ENCODE measurements at regions not wholly inside any gene's neighbourhood (a gene's known extent, or its start where the extent isn't known, plus 50 kb on each side); places are given as distances from the start of the nearest gene placed in this dataset.
A peak's percentile ranks its signal among the peaks of the same experiment; 100 is the strongest.

DNA sequence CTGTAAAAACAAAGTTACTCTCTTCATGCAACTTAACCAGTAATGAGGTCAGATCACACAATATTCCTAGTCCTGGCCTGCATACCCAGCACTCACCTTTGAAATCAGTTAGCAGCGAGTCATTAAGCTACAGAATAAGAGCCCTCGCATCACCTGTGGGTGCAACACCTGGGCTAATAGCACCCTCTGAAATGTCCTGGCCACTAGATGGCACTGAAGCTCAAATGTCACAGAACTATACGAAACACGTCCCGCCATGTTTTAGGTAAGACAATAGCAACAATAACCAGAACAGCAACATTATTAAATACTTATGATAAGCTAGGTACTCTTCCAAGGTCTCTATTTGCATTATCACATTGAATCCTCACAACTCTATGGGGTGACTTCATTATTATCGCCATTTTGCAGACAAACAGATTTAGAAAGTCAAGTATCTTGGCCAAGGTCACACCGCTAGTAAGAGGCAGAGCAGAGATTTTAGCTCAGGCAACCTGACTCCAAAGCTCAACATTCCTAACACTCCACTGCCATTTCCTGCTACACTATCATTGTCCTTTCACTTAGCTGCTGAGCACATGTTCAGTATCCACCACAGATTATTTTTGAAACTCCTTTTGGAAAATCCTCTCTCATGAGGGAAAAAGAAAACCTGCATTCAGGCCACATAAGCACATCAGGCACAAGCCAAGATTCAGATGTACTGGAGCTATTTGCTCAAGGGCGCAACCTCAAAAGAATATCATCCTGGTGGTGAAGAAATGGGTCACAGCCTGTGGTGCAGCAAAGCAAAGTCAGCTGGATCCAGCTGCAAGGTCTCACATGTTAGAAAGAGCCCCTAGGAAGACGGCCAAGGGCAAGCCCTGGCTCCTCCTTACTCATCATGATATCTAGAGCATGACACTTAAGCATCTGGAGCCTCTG lies 59.5 kb upstream of the KDR start:
- TF ChIP-seq, protein P1, sequence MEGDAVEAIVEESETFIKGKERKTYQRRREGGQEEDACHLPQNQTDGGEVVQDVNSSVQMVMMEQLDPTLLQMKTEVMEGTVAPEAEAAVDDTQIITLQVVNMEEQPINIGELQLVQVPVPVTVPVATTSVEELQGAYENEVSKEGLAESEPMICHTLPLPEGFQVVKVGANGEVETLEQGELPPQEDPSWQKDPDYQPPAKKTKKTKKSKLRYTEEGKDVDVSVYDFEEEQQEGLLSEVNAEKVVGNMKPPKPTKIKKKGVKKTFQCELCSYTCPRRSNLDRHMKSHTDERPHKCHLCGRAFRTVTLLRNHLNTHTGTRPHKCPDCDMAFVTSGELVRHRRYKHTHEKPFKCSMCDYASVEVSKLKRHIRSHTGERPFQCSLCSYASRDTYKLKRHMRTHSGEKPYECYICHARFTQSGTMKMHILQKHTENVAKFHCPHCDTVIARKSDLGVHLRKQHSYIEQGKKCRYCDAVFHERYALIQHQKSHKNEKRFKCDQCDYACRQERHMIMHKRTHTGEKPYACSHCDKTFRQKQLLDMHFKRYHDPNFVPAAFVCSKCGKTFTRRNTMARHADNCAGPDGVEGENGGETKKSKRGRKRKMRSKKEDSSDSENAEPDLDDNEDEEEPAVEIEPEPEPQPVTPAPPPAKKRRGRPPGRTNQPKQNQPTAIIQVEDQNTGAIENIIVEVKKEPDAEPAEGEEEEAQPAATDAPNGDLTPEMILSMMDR (IDR thresholded peaks at IDR 0.05; ENCODE audit: low read length, missing control alignments): peak; percentile 17
- DNase-seq (ENCODE audit: low read depth): peak; percentile 72
- no peak overlapping the region for H3K4me3 ChIP-seq (replicated peaks; ENCODE audit: low read depth, low read length)

DNA sequence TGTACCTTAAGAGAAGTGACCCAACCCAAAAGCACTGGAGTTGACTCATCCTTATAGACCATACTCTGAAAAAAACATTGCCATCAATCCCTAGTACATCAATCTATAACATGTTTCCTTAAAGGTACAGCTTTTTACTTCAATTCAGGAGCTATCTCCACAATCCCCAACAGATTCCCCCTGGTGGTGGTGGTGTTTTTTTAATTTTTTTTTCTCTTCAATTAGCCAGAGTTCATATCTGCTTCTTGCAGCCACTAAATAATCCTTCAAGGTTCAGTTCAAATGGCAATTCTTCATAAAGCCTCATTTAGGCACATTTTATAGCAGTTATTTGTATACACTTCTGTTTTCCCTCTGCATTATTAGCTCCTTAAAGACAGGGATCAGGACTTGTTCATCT lies 60.7 kb upstream of the KDR start:
- no peak for DNase-seq (ENCODE audit: low read depth)
- TF ChIP-seq, protein P1 (IDR thresholded peaks at IDR 0.05; ENCODE audit: low read length, missing control alignments): peak; percentile 36

DNA sequence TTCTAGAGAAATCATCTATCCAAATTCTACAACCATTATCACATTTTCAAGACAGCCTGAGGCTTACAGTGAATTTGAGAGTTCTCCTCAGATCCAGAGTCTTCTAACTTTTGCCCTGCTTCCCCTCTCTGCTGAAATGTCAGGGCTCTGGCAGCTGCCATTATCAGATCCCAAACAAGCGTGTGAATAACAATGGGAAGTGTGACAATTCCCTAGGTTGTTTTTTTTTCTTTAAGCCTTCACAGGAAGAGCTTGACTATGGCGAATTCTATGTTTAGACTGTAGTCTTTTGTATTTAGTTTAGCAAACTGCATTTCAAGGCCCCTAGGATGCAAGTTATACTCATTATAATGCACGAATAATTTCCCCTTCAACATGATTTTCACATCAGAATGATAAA lies 61.3 kb upstream of the KDR start:
- TF ChIP-seq, protein P1 (IDR thresholded peaks at IDR 0.05; ENCODE audit: low read length, missing control alignments): no peak
- no peak for DNase-seq (ENCODE audit: low read depth)
- no peak overlapping the region for H3K4me3 ChIP-seq (replicated peaks; ENCODE audit: low read depth, low read length)

More for the DNA sequence above, 60.7 kb upstream of the KDR start:
- H3K4me3 ChIP-seq (replicated peaks; ENCODE audit: low read depth, low read length): no peak overlapping the region

DNA sequence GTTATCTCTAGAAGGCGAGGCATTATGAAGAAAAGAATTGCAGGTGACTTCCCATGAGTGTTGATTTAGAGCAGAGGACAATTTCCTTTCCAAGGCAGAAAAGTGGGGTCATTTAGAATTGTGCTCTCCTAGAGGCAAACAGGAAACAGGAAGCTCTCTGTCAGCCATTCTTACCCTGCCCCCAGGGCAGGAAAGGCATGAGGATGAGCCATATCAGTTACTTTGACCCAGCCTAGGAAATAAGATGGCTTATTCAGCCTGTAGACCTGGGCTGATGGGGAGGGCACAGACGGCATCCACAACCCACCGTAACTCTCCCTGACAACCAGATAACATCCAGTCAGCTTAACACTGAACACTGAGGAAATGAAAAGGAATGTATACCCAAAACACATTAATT lies 88.8 kb upstream of the KDR start:
- TF ChIP-seq, protein P1 (IDR thresholded peaks at IDR 0.05; ENCODE audit: low read length, missing control alignments): no peak
- peak; percentile 13 for DNase-seq (ENCODE audit: low read depth)
- H3K4me3 ChIP-seq (replicated peaks; ENCODE audit: low read depth, low read length): no peak overlapping the region

DNA sequence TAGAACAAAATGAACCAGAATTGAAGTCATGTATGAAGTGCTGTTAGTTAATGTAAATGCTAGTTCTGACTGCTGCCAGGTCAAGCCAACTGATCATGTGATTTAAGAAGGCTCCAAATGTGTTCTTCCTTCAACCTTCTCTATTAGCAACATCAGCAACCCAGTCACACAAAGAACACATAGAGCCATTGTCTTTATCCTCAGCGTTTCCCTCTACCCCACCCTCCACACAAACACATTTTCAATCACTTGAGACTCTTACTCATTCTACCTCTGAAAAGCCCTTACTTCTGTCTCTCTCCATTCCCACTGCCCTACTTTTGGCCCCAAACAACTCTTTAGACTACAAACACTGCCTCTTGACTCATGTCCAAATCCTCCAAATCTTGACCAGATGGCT lies 89.7 kb upstream of the KDR start:
- H3K4me3 ChIP-seq (replicated peaks; ENCODE audit: low read depth, low read length): no peak overlapping the region
- DNase-seq (ENCODE audit: low read depth): no peak
- TF ChIP-seq, protein P1 (IDR thresholded peaks at IDR 0.05; ENCODE audit: low read length, missing control alignments): no peak

DNA sequence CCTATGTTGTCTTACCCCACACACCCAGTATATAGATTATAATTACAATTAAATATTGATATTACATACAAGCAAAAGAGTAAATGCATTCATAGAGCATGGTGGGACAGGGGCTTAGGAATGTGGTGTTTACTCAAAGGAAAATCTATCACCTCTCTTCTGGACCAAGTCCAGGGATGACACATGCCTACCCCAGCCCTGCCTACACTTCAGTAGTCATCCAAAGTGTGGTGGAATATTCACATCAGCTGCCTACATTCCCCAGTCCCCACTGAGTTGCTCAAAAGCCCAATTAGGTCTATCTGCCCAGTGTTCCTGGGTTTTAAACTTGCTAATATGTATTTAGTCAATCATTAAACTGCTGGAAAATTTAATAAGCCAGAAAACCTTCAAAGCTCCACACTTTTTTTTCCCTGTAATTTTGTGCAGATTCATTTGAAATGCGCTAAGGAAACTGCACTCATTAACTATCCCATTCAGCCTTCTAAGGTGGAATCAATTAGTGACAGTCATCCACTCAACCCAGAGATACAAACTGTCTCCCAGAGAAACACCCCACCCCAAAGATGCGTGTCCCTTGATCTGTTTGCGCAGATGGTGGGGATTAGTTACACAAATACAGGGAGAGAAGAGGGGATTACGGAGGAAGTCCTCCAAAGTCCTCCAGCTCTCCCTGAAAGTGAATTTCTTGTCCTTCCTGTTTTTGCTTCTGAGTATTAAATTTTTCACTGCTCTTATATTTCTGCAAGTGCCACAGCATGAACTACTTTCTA lies 91.7 kb upstream of the KDR start:
- peak; percentile 9 for DNase-seq (ENCODE audit: low read depth)
- TF ChIP-seq, protein P1 (IDR thresholded peaks at IDR 0.05; ENCODE audit: low read length, missing control alignments): no peak
- no peak overlapping the region for H3K4me3 ChIP-seq (replicated peaks; ENCODE audit: low read depth, low read length)
